HG03159 (cell line): ENCODE measurements at regions not wholly inside any gene's neighbourhood (a gene's known extent, or its start where the extent isn't known, plus 50 kb on each side); places are given as distances from the start of the nearest gene placed in this dataset.

Experiments
- ATAC-seq: cut with Tn5 transposase; IDR thresholded peaks from one replicate; pipeline ENCODE4 v1.9.1; 2021; ENCODE audit warnings: mild to moderate bottlenecking, moderate library complexity; ENCODE audit not compliant: unreplicated experiment

- ATAC-seq, result no peak
Observed at GRCh38 chr5:82624062-82624461, 345.9 kb upstream of the RPS23 start.

GRCh38 chr5:82622711-82623514 lies 344.8 kb upstream of the RPS23 start:
- ATAC-seq, result no peak

GRCh38 chr5:82622205-82622604 lies 344.1 kb upstream of the RPS23 start:
- ATAC-seq, result no peak

DNA sequence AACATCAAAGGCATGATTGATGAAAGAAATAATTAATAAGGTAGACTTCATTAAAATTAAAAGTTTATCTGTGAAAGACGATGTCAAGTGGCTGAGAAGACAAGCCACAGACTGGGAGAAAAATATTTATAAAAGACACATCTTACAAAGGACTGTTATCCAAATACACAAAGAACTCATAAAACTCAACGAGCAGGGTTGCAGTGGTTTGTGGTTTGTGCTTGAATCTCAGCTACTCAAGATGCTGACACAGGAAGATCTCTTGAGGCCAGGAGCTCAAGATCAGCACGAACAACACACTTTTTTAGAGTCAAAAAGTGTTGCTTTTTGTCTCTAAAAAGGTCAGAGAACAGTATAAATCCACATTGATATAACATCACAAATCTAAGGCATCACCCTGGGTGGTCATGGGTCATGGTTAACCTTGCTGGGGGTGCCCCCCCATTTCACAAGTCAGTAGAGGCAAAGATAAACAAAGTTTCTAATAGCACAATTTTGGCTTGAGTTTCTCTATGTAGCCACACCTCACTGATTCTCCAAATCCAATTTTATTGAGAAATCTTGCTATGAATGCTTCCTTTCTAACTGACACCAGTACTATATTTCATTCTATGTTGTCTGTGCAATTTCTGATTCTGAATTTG lies 342.9 kb upstream of the RPS23 start:
- no peak for ATAC-seq

DNA sequence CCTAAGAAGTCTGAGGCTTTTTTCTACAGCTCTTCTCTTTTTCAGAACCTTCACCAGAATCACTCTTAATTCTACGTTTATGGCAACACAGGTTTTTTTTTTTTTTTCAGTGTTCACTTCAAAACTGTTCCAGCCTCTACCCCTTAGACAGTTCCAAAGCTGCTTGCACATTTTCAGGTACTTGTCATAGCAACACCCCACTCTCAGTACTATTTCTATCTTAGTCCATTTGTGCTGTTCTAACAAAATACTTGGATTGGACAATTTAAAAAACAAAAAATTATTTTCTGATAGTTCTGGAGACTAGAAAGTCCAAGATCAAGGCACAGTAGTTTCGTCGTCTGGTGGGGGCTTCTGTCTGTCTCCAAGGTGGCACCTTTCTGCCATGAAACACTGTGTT lies 340.9 kb upstream of the RPS23 start:
- no peak for ATAC-seq

GRCh38 chr5:82614706-82615105 lies 336.6 kb upstream of the RPS23 start:
- ATAC-seq, result no peak

GRCh38 chr5:82613891-82614290 lies 335.7 kb upstream of the RPS23 start:
- no peak for ATAC-seq

- no peak for ATAC-seq
Observed at GRCh38 chr5:82610686-82611085, 332.5 kb upstream of the RPS23 start.

- ATAC-seq, result no peak
Observed at GRCh38 chr5:82605441-82605973, 327.4 kb upstream of the RPS23 start.

DNA sequence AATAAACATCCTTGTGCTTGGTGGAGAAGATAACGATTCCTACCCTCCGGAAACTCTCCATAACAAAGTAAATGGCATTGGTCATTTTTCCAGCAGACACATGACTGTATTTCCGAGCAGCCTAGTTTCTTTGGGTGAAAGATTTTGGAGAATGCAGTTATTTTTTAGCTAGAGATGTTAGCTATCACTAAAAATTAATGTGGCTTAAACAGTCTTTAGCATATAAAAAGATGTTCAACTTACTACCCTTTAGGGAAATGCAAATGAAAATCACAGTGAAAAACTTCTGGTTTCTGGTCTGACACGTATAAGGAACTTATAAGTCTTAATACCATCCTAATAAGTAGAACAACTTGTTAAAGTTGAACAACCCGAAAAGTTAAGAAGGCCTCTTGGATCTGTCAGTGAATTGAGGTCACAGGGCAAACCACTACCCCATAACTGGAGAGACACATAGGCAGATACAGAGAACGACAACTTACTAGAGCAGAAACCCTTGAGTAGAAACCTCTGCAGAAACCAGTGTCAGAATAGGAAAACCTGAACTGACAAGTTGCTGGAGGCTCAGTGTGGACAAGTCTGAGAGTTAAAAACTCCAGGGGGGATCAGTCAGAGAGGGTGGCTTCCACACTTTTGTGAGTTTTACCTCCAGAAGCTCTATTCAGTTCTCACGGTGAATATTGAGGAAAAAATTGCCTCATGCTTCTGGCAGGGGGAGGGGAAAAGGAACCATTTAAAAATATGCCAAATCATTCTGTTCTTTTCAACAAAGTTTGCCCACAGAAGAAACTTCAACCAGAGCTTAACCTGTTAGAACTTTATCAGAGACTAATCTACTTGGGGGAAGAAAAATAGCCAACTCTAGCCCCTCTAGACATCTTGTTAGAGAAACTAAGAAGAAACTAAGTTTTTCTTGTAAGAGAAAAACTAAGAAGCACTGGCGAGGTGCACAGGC lies 325.2 kb upstream of the RPS23 start:
- no peak for ATAC-seq

DNA sequence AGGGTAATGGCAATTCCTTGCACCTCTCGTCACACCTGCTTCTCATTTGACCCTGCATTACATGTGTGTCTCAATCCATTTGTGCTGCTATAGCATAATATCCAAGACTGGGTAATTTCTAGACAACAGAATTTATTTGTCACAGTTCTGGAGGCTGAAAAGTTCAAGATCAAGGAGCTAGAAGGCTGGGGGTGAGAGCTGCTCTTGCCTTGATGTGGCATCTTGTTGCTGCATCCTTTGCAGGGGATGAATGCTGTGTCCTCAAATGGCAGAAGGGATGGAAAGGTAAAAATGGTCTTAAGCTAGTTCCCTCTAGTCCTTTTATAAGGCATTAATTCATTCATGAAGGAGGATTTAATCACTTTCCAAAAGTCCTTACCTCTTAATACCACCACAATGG lies 323.7 kb upstream of the RPS23 start:
- ATAC-seq, result no peak

DNA sequence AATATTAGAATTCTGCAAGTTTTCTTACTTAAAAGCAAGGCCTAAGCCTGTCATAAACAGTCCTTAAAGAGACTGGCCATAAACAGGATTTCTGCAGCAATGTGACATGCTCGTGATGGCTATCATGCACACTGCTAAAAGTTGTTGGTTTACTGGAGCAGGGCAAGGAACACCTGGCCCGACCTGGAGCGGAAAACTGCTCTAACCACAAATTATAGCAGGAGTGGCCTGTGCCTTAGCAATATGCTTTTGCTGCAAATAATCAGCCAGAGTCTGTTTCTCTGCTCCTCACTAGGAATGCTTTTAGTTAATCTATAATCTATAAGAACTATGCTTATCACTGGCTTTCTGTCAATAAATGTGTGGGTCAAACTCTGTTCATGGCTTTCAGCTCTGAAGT lies 322.9 kb upstream of the RPS23 start:
- no peak for ATAC-seq

DNA sequence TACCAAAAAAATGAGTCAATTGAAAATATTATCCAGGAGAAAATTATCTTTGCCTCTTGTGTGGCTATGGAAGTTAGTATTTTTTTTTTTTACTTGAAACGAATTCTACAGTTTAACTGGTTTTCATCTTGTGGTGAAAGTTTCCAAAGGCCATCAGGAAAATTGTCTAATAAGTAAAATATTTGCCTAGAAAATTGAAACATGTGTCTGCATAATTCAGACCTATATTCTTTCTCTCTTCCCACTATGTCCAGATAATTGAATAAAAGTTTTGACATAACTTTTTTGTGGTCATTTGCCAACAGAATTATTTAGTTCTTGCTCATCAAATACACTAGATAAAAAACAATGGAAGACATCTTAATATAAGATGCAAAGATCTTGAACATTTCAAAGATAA lies 321.5 kb upstream of the RPS23 start:
- no peak for ATAC-seq

- ATAC-seq, result no peak
Observed at GRCh38 chr5:82599030-82599429, 320.9 kb upstream of the RPS23 start.

- ATAC-seq, result no peak
Observed at GRCh38 chr5:82597437-82597836, 319.3 kb upstream of the RPS23 start.

DNA sequence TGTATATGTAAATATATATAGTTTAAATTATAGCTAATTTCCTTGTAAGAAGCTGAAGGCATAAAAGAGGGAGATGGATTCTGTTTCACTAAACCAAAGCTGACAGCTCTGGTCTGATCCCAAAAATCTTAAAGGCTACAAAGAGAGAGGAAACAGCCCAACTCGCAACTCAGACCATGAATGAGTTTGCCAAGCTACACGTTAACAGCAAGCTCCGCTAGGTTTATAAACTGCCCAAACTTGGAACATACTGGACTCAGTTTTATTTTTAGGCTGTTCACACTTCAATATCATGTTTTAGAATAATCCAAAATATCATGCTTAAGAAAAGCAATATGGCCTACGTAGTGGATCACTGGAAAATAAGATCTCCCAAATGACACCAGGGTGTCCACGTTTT lies 318.3 kb upstream of the RPS23 start:
- ATAC-seq, result no peak

DNA sequence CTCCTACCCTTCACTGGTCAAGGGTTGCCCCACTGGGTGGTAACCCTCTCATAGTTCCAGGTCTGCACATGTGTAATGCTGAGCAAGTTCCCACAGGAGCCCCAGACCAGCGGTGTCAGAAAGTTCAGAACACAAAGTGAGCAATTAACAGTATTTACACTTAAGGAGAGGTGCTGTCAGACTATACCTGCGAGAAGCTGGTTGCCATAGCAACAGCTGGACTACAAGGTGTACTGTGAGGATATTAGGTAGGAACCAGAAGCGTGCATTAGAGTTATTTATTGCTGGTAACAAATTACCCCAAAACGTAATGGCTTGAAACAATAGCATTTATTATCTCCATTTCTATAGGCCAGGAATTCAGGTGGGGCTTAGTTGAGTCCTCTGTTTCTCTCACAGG lies 317.0 kb upstream of the RPS23 start:
- ATAC-seq, result no peak

DNA sequence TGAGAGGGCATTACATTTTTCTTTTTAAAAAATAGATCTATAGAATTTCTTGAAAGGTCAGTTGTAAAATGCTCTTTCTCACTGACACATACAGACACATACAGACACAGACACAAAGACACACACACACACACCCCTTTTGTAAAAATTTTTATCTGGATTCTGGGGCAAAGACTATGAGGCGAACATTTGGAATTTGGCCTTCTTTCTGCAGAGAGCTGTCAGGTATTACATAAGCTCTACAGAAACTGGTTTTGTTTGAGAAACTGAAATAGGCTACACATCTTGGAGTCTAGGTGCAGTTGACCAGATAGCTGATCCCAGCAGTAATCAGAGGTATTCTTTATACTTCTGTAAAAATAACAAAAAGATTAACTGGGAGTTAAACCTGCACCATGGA lies 315.9 kb upstream of the RPS23 start:
- no peak for ATAC-seq

- ATAC-seq, result no peak
Observed at GRCh38 chr5:82593481-82593880, 315.3 kb upstream of the RPS23 start.

DNA sequence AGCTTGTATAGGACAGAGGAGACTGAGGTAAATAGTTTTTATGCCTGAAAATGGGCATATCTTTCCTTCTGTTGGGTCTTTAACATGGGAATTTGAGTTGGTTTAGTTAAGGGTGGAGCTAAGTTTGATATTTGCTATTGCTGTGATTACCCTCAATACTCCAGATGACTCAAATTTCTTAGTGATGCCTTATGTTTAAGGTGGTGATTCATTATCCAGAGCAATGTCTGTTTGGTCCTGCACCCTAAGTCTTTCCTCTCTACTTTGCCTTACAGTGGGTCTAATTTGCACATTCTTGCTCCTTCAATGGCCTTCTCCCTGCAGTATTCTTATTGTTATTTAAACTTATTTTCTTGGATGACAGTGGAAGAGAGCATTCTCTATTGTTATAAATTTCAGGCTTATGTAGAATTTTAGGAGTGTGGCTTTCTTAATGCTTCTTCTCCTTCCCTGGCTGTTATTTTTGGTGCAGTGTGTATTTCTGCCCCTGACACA lies 312.9 kb upstream of the RPS23 start:
- ATAC-seq, result no peak

- no peak for ATAC-seq
Observed at GRCh38 chr5:82590112-82590511, 312.0 kb upstream of the RPS23 start.
